Liver (tissue), 8 donors: ENCODE measurements at regions not wholly inside any gene's neighbourhood (a gene's known extent, or its start where the extent isn't known, plus 50 kb on each side); places are given as distances from the start of the nearest gene placed in this dataset.

Experiments used
- DNase-seq: peaks from one replicate; pipeline ENCODE4 v3.0.0-alpha.2; 2017; ENCODE audit warnings: low spot score
- H3K27ac ChIP-seq, 2 donors: one replicate each; pipeline ENCODE4 v1.7.0; 2013; ENCODE audit warnings: inconsistent platforms in 2 of 2, low read length in 2 of 2, control low read depth in 1 of 2, low read depth in 1 of 2, mild to moderate bottlenecking in 1 of 2
- H3K27me3 ChIP-seq, 4 donors: one replicate each; pipeline versions ENCODE4 v1.6.1 to v1.7.0; 2013; ENCODE audit warnings: low read length in 3 of 4, inconsistent platforms in 1 of 4, mild to moderate bottlenecking in 1 of 4, moderate library complexity in 1 of 4; ENCODE audit not compliant: control insufficient read depth in 4 of 4, insufficient read depth in 4 of 4
- H3K36me3 ChIP-seq, 4 donors: one replicate each; pipeline versions ENCODE4 v1.6.1 to v1.7.0; 2013; ENCODE audit warnings: low read length in 3 of 4, mild to moderate bottlenecking in 3 of 4, low read depth in 1 of 4, moderate library complexity in 1 of 4; ENCODE audit not compliant: control insufficient read depth in 4 of 4, insufficient read depth in 3 of 4
- H3K4me1 ChIP-seq, 4 donors: one replicate each; pipeline versions ENCODE4 v1.6.1 to v1.7.0; 2013; ENCODE audit warnings: low read length in 3 of 4, mild to moderate bottlenecking in 3 of 4, moderate library complexity in 1 of 4; ENCODE audit not compliant: control insufficient read depth in 4 of 4, insufficient read depth in 4 of 4
- H3K4me3 ChIP-seq, 3 donors: one replicate each; pipeline versions ENCODE4 v1.6.1 to v1.7.0; 2013; ENCODE audit warnings: low read length in 3 of 3, control low read depth in 1 of 3, low read depth in 1 of 3, mild to moderate bottlenecking in 1 of 3
- H3K9ac ChIP-seq, 2 donors: one replicate each; pipeline ENCODE4 v1.7.0; 2013; ENCODE audit warnings: low read length in 2 of 2, mild to moderate bottlenecking in 2 of 2, moderate library complexity in 2 of 2, control low read depth in 1 of 2, low read depth in 1 of 2
- H3K9me3 ChIP-seq, 4 donors: one replicate each; pipeline versions ENCODE4 v1.6.1 to v1.7.0; 2013; ENCODE audit warnings: low read length in 3 of 4; ENCODE audit not compliant: control insufficient read depth in 4 of 4
- ATF3 ChIP-seq: IDR thresholded peaks from 2 replicates; pipeline ENCODE4 v1.6.1; 2016; ENCODE audit warnings: antibody characterized with exemption
- CTCF ChIP-seq: fragments of 150-350 bp; IDR thresholded peaks from 2 replicates; pipeline ENCODE4 v1.5.1; 2017; ENCODE audit warnings: improper control_type of control experiment, low read depth, low read length; ENCODE audit not compliant: missing input control
- EGR1 ChIP-seq, 2 donors: IDR thresholded peaks; 2 replicates each; pipeline ENCODE4 v1.6.1; 2016 to 2018; ENCODE audit warnings: antibody characterized with exemption in 2 of 2, low read depth in 2 of 2
- FOXA1 ChIP-seq: IDR thresholded peaks from 2 replicates; pipeline ENCODE4 v1.6.1; 2016; ENCODE audit warnings: antibody characterized with exemption
- FOXA2 ChIP-seq: IDR thresholded peaks from 2 replicates; pipeline ENCODE4 v1.6.1; 2016; ENCODE audit warnings: antibody characterized with exemption
- GABPA ChIP-seq, 2 donors: IDR thresholded peaks in 1 of 2; conservative IDR thresholded peaks in 1 of 2; 2 replicates each; pipeline ENCODE4 v1.6.1; 2016; ENCODE audit warnings: antibody characterized with exemption in 2 of 2, mild to moderate bottlenecking in 1 of 2, moderate library complexity in 1 of 2
- HNF4A ChIP-seq, 2 donors: conservative IDR thresholded peaks; 2 replicates each; pipeline ENCODE4 v1.6.1; 2016; ENCODE audit warnings: antibody characterized with exemption in 2 of 2, mild to moderate bottlenecking in 2 of 2
- HNF4G ChIP-seq: IDR thresholded peaks from 2 replicates; pipeline ENCODE4 v1.6.1; 2016; ENCODE audit warnings: antibody characterized with exemption
- JUND ChIP-seq, 2 donors: IDR thresholded peaks; 2 replicates each; pipeline ENCODE4 v1.6.1; 2016; ENCODE audit warnings: antibody characterized with exemption in 2 of 2
- MAX ChIP-seq: IDR thresholded peaks from 2 replicates; pipeline ENCODE4 v1.6.1; 2016; ENCODE audit warnings: antibody characterized with exemption
- NR2F2 ChIP-seq: IDR thresholded peaks from 2 replicates; pipeline ENCODE4 v1.6.1; 2016; ENCODE audit warnings: antibody characterized with exemption
- RAD21 ChIP-seq, 2 donors: IDR thresholded peaks; 2 replicates each; pipeline ENCODE4 v1.6.1; 2016; ENCODE audit warnings: antibody characterized with exemption in 2 of 2, mild to moderate bottlenecking in 2 of 2
- REST ChIP-seq: IDR thresholded peaks from 2 replicates; pipeline ENCODE4 v1.6.1; 2016; ENCODE audit warnings: antibody characterized with exemption, mild to moderate bottlenecking
- RXRA ChIP-seq, 2 donors: IDR thresholded peaks; 2 replicates each; pipeline ENCODE4 v1.6.1; 2017 to 2018; ENCODE audit warnings: antibody characterized with exemption in 2 of 2, mild to moderate bottlenecking in 1 of 2
- SP1 ChIP-seq: IDR thresholded peaks from 2 replicates; pipeline ENCODE4 v1.6.1; 2018; ENCODE audit warnings: antibody characterized with exemption, mild to moderate bottlenecking
- TAF1 ChIP-seq: conservative IDR thresholded peaks from 2 replicates; pipeline ENCODE4 v1.6.1; 2016; ENCODE audit warnings: antibody characterized with exemption, mild to moderate bottlenecking
- YY1 ChIP-seq: IDR thresholded peaks from 2 replicates; pipeline ENCODE4 v1.6.1; 2016; ENCODE audit warnings: antibody characterized with exemption, mild to moderate bottlenecking
- WGBS: extraction: QIAGEN DNeasy Blood & Tissue Kit; methylation state at CpG from one replicate; pipeline ENCODE4 v1.1.7; 2013; 5-methylcytosine and 5-hydroxymethylcytosine counted together
- TF ChIP-seq, protein P1 (sequence below): IDR thresholded peaks from 2 replicates; pipeline ENCODE4 v1.6.1; 2016; ENCODE audit warnings: antibody characterized with exemption
- donor health status: healthy.
- donor health status: healthy.
- donor health status: healthy.
- donor health status: healthy.
- donor health status: healthy.

- 38% methylated on average over 2 of the region's 2 CpGs for WGBS
- no peak for DNase-seq
- TF ChIP-seq RAD21 (IDR thresholded peaks at IDR 0.05) (no peak), FOXA2 (no peak), HNF4A (conservative IDR thresholded peaks at IDR 0.05) (no peak), GABPA (IDR thresholded peaks at IDR 0.05 in 1 of 2, conservative IDR thresholded peaks at IDR 0.05 in 1 of 2) (no peak), JUND (IDR thresholded peaks at IDR 0.05) (no peak), HNF4G (no peak), YY1 (no peak), TAF1 (no peak), MAX (no peak), SP1 (no peak), RXRA (IDR thresholded peaks at IDR 0.05) (no peak), EGR1 (IDR thresholded peaks at IDR 0.05; ENCODE audit: low read depth in 2 of 2) (no peak), REST (no peak), CTCF (no peak), FOXA1 (no peak), ATF3 (no peak), NR2F2 (no peak)
- TF ChIP-seq, protein P1, sequence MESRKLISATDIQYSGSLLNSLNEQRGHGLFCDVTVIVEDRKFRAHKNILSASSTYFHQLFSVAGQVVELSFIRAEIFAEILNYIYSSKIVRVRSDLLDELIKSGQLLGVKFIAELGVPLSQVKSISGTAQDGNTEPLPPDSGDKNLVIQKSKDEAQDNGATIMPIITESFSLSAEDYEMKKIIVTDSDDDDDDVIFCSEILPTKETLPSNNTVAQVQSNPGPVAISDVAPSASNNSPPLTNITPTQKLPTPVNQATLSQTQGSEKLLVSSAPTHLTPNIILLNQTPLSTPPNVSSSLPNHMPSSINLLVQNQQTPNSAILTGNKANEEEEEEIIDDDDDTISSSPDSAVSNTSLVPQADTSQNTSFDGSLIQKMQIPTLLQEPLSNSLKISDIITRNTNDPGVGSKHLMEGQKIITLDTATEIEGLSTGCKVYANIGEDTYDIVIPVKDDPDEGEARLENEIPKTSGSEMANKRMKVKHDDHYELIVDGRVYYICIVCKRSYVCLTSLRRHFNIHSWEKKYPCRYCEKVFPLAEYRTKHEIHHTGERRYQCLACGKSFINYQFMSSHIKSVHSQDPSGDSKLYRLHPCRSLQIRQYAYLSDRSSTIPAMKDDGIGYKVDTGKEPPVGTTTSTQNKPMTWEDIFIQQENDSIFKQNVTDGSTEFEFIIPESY: no peak
Measured at GRCh38 chr12:85632390-85632789, 203.8 kb downstream of the RASSF9 start.

DNA sequence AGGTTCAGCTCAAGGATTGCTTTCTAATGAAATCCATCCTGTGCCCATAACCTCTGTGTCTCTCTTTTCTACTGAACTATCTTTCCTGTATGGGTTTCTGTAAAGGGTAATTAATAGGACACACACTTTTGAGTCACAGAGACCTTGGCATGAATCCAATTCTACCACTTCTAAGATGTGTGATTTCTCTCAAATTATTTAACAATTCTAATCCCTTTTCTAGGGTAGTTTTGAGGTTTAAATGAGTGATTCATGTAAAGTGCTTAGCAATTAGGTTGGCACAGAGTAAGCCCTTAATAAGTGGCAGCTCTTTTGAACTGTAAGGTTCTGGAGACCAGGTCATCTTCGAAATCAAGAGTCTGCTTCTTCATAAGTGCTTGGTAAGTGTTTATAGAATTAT is 202.7 kb downstream of the RASSF9 start:
- TF ChIP-seq FOXA2: no peak

More at GRCh38 chr12:85632390-85632789, 203.8 kb downstream of the RASSF9 start:
- Histone ChIP-seq H3K27me3 (no peaks in the 10 kb centered on the region), H3K27ac (no peak overlapping the region), H3K4me1 (no peaks in the 10 kb centered on the region), H3K9me3 (no peaks in the 10 kb centered on the region), H3K9ac (no peak overlapping the region), H3K36me3 (no peaks in the 10 kb centered on the region), H3K4me3 (no peak overlapping the region)

More for the DNA sequence above, 202.7 kb downstream of the RASSF9 start:
- Histone ChIP-seq H3K4me1 (no peaks in the 10 kb centered on the region), H3K36me3 (no peaks in the 10 kb centered on the region), H3K9me3 (no peaks in the 10 kb centered on the region), H3K4me3 (no peak overlapping the region), H3K27me3 (no peaks in the 10 kb centered on the region), H3K27ac (no peak overlapping the region), H3K9ac (no peak overlapping the region)
- no peak for DNase-seq
- 78% methylated on average over 1 of the region's 1 CpG for WGBS
